ENCODE measurements at regions not wholly inside any gene's neighbourhood (a gene's known extent, or its start where the extent isn't known, plus 50 kb on each side); places are given as distances from the start of the nearest gene placed in this dataset.

- TF ChIP-seq CTCF (IDR thresholded peaks at IDR 0.05; ENCODE audit: extremely low read depth in 1 of 2, insufficient read depth in 1 of 2, low read depth in 1 of 2, low read length in 2 of 2), result no peak
- TF ChIP-seq POLR2AphosphoS5 (IDR thresholded peaks at IDR 0.05; ENCODE audit: insufficient read depth, low read depth, low read length), result no peak
- TF ChIP-seq MYC (IDR thresholded peaks at IDR 0.05; ENCODE audit: low read depth, low read length), result no peak
- no peak for TF ChIP-seq MAX (IDR thresholded peaks at IDR 0.05; ENCODE audit: insufficient read depth, insufficient read length)
- TF ChIP-seq EZH2 (IDR thresholded peaks at IDR 0.05; ENCODE audit: borderline replicate concordance, low read depth, low read length, severe bottlenecking), result no peak
- TF ChIP-seq POLR2A (IDR thresholded peaks at IDR 0.05; ENCODE audit: low read depth, low read length), result no peak
- TF ChIP-seq GATA2 (IDR thresholded peaks at IDR 0.05; ENCODE audit: insufficient read depth, insufficient read length, low read depth, low read length), result no peak
Observed at GRCh38 chr3:31203960-31204795, 309.7 kb upstream of the GADL1 start.

All from endothelial cell of umbilical vein (primary cell).